ENCODE measurements at regions not wholly inside any gene's neighbourhood (a gene's known extent, or its start where the extent isn't known, plus 50 kb on each side); places are given as distances from the start of the nearest gene placed in this dataset.

GRCh38 chr6:3912361-3913076 lies 63.3 kb downstream of the FAM50B start:
- H3K27ac ChIP-seq: peak overlapping the region; percentile 81 to 92 (median 86)
- WGBS, 2 donors: 91 to 93% methylated on average over 3 of the region's 3 CpGs
- intact Hi-C loops (cut with DNase I): loop anchor here (5.0 kb wide), 1 partner anchor 85 kb away; no protein-coding TSS in a partner anchor
- no peaks in the 10 kb centered on the region for H3K27me3 ChIP-seq
- DNase-seq: no peak
- H3K4me3 ChIP-seq: no peak overlapping the region
- TF ChIP-seq EP300 (IDR thresholded peaks at IDR 0.05): no peak
- no peak for TF ChIP-seq POLR2AphosphoS5 (IDR thresholded peaks at IDR 0.05)
- no peak for TF ChIP-seq POLR2A (IDR thresholded peaks at IDR 0.05)
- TF ChIP-seq, protein P1, sequence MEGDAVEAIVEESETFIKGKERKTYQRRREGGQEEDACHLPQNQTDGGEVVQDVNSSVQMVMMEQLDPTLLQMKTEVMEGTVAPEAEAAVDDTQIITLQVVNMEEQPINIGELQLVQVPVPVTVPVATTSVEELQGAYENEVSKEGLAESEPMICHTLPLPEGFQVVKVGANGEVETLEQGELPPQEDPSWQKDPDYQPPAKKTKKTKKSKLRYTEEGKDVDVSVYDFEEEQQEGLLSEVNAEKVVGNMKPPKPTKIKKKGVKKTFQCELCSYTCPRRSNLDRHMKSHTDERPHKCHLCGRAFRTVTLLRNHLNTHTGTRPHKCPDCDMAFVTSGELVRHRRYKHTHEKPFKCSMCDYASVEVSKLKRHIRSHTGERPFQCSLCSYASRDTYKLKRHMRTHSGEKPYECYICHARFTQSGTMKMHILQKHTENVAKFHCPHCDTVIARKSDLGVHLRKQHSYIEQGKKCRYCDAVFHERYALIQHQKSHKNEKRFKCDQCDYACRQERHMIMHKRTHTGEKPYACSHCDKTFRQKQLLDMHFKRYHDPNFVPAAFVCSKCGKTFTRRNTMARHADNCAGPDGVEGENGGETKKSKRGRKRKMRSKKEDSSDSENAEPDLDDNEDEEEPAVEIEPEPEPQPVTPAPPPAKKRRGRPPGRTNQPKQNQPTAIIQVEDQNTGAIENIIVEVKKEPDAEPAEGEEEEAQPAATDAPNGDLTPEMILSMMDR (IDR thresholded peaks at IDR 0.05): no peak
- H3K36me3 ChIP-seq: no peaks in the 10 kb centered on the region
- H3K4me1 ChIP-seq: peaks cover 0 to 57% (median 36%) of the 10 kb centered on the region in 4 donors
- no peaks in the 10 kb centered on the region for H3K9me3 ChIP-seq

GRCh38 chr6:3913077-3913957 lies 64.1 kb downstream of the FAM50B start:
- no peaks in the 10 kb centered on the region for H3K36me3 ChIP-seq
- H3K9me3 ChIP-seq: no peaks in the 10 kb centered on the region
- TF ChIP-seq, protein P1 (IDR thresholded peaks at IDR 0.05): no peak
- TF ChIP-seq POLR2A (IDR thresholded peaks at IDR 0.05) (no peak), EP300 (IDR thresholded peaks at IDR 0.05) (peak; percentile 6 to 88 (median 60)), POLR2AphosphoS5 (IDR thresholded peaks at IDR 0.05) (peak; percentile 53 to 89 (median 62))
- WGBS, 2 donors: 25 to 66% methylated on average over 6 of the region's 6 CpGs
- intact Hi-C loops (cut with DNase I): loop anchor here (5.0 kb wide), 1 partner anchor 86 kb away; no protein-coding TSS in a partner anchor
- no peak overlapping the region for H3K4me3 ChIP-seq
- peaks cover 0 to 57% (median 36%) of the 10 kb centered on the region in 4 donors for H3K4me1 ChIP-seq
- H3K27ac ChIP-seq: peak overlapping the region; percentile 81 to 92 (median 86)
- no peaks in the 10 kb centered on the region for H3K27me3 ChIP-seq
- peak; percentile 92 for DNase-seq

GRCh38 chr6:3913958-3914337 lies 64.8 kb downstream of the FAM50B start:
- Histone ChIP-seq H3K27ac (peak overlapping the region; percentile 81 to 92 (median 86)), H3K4me1 (peaks cover 0 to 56% (median 36%) of the 10 kb centered on the region in 4 donors), H3K9me3 (no peaks in the 10 kb centered on the region), H3K4me3 (no peak overlapping the region), H3K27me3 (no peaks in the 10 kb centered on the region), H3K36me3 (no peaks in the 10 kb centered on the region)
- WGBS, 2 donors: 38 to 61% methylated on average over 4 of the region's 4 CpGs
- TF ChIP-seq EP300 (IDR thresholded peaks at IDR 0.05): no peak
- TF ChIP-seq POLR2A (IDR thresholded peaks at IDR 0.05): no peak
- TF ChIP-seq POLR2AphosphoS5 (IDR thresholded peaks at IDR 0.05): no peak
- TF ChIP-seq, protein P1 (IDR thresholded peaks at IDR 0.05): no peak
- intact Hi-C loops (cut with DNase I): loop anchor here (5.0 kb wide), 1 partner anchor 87 kb away; no protein-coding TSS in a partner anchor
- DNase-seq: no peak

DNA sequence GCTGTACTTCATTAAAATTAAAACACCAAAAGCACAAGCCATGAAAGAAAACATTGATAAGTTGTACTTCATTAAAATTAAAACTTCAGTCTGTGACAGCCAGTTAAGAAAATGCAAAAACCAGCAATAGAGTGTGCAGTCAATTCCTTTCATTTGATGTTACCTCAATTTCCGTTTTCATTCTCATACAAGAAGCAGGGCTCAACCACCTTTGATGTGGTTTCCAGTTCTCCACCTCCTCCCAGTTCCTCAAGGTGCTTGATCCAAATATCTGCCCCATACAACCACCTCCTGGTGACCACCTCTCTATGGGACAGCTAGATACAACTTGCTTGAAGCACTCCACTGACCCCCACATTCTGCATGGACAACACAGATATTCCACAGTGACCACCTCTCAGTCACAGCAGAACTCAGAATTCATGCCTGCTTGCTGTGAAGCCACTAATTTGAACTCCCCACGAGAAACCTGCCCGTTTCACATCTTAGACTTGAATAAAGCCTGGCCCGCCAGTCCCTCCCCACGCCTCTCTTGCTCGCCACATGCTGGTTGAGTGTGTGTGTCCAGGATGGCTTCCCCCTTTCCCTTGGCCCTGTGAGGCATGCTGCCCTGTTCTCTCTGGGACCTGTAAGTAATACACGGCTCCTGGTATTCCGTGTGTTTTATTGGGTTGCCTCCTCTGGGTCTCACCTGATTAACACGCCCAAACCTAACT lies 66.1 kb downstream of the FAM50B start:
- WGBS, 2 donors: 79 to 91% methylated on average over 9 of the region's 9 CpGs
- Histone ChIP-seq H3K36me3 (no peaks in the 10 kb centered on the region), H3K27me3 (no peaks in the 10 kb centered on the region), H3K4me1 (peaks cover 0 to 43% (median 36%) of the 10 kb centered on the region in 4 donors), H3K9me3 (no peaks in the 10 kb centered on the region), H3K27ac (no peak overlapping the region), H3K4me3 (no peak overlapping the region)
- no peak for DNase-seq
- intact Hi-C loops (cut with DNase I): no loop called here
- TF ChIP-seq POLR2AphosphoS5 (IDR thresholded peaks at IDR 0.05) (no peak), POLR2A (IDR thresholded peaks at IDR 0.05) (no peak), EP300 (IDR thresholded peaks at IDR 0.05) (no peak)
- TF ChIP-seq, protein P1 (IDR thresholded peaks at IDR 0.05): no peak
